Testis (tissue), 2 donors: ENCODE measurements at regions not wholly inside any gene's neighbourhood (a gene's known extent, or its start where the extent isn't known, plus 50 kb on each side); places are given as distances from the start of the nearest gene placed in this dataset.

Source experiments
- POLR2A ChIP-seq: fragments of 450-650 bp; IDR thresholded peaks from one replicate; pipeline ENCODE4 v1.6.1; 2017; ENCODE audit warnings: antibody characterized with exemption, mild to moderate bottlenecking, moderate library complexity
- TF ChIP-seq, protein P1 (sequence below), 3 experiments: fragments of 450-650 bp in 2 of 3; fragments of 200-600 bp in 1 of 3; sonication (generic) in 1 of 3; IDR thresholded peaks; one replicate each; pipeline ENCODE4 v1.5.1; 2016 to 2019; ENCODE audit warnings: antibody characterized with exemption in 3 of 3, mild to moderate bottlenecking in 2 of 3, moderate library complexity in 1 of 3

DNA sequence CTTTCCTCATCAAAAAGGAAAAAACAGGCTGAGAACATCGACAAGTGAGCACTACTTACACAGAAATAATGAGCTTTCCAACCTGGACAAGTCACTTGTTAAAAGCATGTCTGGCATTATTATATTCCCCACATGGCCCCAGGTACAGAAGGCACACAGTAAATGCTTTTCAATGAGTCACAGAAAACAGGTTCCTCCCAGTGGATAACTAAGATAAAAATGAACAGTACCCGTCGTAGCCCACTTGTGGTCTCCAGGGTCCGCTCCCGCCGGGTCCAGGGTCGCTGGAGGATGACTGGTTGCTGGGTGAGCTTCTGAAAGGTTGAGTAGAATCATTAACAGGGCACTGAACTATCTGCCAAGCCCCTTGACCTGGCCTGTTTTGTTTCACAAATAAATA, 186.6 kb downstream of the SIPA1L2 start:
- TF ChIP-seq, protein P1, sequence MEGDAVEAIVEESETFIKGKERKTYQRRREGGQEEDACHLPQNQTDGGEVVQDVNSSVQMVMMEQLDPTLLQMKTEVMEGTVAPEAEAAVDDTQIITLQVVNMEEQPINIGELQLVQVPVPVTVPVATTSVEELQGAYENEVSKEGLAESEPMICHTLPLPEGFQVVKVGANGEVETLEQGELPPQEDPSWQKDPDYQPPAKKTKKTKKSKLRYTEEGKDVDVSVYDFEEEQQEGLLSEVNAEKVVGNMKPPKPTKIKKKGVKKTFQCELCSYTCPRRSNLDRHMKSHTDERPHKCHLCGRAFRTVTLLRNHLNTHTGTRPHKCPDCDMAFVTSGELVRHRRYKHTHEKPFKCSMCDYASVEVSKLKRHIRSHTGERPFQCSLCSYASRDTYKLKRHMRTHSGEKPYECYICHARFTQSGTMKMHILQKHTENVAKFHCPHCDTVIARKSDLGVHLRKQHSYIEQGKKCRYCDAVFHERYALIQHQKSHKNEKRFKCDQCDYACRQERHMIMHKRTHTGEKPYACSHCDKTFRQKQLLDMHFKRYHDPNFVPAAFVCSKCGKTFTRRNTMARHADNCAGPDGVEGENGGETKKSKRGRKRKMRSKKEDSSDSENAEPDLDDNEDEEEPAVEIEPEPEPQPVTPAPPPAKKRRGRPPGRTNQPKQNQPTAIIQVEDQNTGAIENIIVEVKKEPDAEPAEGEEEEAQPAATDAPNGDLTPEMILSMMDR (IDR thresholded peaks at IDR 0.05): no peak
- no peak for TF ChIP-seq POLR2A
